HepG2 (cell line): ENCODE measurements at regions not wholly inside any gene's neighbourhood (a gene's known extent, or its start where the extent isn't known, plus 50 kb on each side); places are given as distances from the start of the nearest gene placed in this dataset.

ENCODE experiments used
- FOXM1 ChIP-seq: sonication (generic); formaldehyde crosslinking; IDR thresholded peaks from 2 replicates; pipeline ENCODE4 v1.5.0; 2020; ENCODE audit warnings: missing genetic modification reagents
- MYC ChIP-seq: sonication (generic); formaldehyde crosslinking; IDR thresholded peaks from 2 replicates; pipeline ENCODE4 v1.9.0; 2021; ENCODE audit warnings: missing genetic modification reagents, borderline replicate concordance
- NPAS2 ChIP-seq: sonication (generic); formaldehyde crosslinking; IDR thresholded peaks from 2 replicates; pipeline ENCODE4 v1.8.0; 2022; ENCODE audit warnings: mild to moderate bottlenecking, missing genetic modification reagents, borderline replicate concordance
- PCBP2 ChIP-seq: fragments of 200-400 bp; formaldehyde crosslinking; optimal IDR thresholded peaks from 2 replicates; pipeline ENCODE3; 2018; ENCODE audit warnings: low read length, low read depth; ENCODE audit not compliant: poor library complexity, severe bottlenecking
- ZNF510 ChIP-seq: sonication (generic); formaldehyde crosslinking; IDR thresholded peaks from 2 replicates; pipeline ENCODE4 v1.4.0; 2020; ENCODE audit warnings: low read depth, mild to moderate bottlenecking, missing genetic modification reagents

DNA sequence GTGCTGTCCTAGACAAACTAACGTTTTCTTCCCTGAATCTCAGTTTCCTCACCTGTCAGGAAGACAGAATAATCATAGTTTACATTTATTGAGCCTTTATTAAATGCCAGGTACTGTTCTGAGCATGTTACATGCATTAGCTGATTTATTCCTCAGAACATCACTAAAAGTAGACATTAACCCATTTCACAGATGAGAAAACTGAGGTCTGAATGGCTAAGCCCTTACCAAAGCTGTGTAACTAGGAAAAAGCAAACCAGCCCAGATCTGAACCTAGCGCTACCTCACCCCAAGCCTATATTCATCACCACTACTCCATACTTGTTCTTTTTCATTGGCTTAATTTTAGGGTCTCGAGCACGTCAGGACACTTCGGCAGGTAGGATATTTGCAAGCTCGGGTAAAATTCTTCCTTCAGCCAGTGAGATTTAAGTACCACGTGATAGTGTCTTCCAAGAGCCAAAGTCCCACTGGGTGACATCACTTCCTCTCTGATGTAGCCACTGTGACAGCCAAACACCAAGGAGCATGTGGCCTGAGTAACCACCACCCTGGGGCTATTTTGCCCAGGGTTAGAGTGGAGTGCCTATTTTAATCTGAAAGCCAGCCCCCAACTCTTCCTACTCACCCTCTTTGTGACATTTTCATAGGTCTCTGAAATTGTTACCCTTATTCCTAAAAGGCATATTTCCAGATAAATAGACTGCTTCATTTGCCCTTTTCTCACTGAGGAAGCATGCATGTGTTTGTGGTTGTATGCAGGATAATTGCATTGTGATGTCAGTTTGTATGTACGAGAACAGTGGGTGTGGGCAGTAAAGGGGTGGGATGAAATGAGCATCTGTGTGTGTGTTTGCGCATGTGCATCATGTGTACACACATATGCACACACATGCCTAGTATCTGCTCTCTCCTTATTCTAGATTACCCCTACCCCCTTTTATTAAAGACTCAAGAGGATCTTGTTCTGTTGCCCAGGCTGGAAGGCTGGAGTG, 62.2 kb upstream of the WSCD2 start:
- no peak for TF ChIP-seq NPAS2
- no peak for TF ChIP-seq FOXM1
- no peak for TF ChIP-seq ZNF510 (CRISPR knock-in tag)
- no peak for TF ChIP-seq PCBP2
- TF ChIP-seq MYC (CRISPR knock-in tag), result no peak
